Heart left ventricle (tissue), 13 donors: ENCODE measurements at regions not wholly inside any gene's neighbourhood (a gene's known extent, or its start where the extent isn't known, plus 50 kb on each side); places are given as distances from the start of the nearest gene placed in this dataset.

Source experiments
- CTCF ChIP-seq, 12 donors: fragments of 200-600 bp; sonication (generic) in 4 of 12; IDR thresholded peaks; one replicate each; pipeline versions ENCODE4 v1.5.0 to v1.8.0; 2018 to 2022; ENCODE audit warnings: antibody characterized with exemption in 12 of 12, mild to moderate bottlenecking in 5 of 12
- POLR2A ChIP-seq, 2 donors: fragments of 450-650 bp; IDR thresholded peaks; one replicate each; pipeline ENCODE4 v1.6.1; 2017; ENCODE audit warnings: antibody characterized with exemption in 2 of 2, mild to moderate bottlenecking in 2 of 2, moderate library complexity in 2 of 2
- donor health status: ischemic (EF 13 %, LVEDD 7.1; RV severe dilation, severe dysfunction).
- donor health status: DM: no; HTN: yes; CAD: no.
- donor health status: DM: no; HTN: no; CAD: no.
- donor health status: ischemic (EF 25% LVEDD 6.9; RV normal size, moderate dysfunction).
- donor health status: ischemic (EF 25% LVEDD 5.7; RV mildly dilated, moderate dysfunction).
- donor health status: ischemic (EF 35%, LVEDD 5.7; RV mildly dilated, moderate dysfunction).
- donor health status: nonischemic (EF 11% LVEDD 7.7; RV severe dilation, severe dysfunction).
- donor health status: DM: yes; HTN: yes; CAD: no.
- donor health status: PGD.
- donor health status: ischemic (EF 29% LVEDD 5.4; RV normal size, mild dysfunction).
- donor health status: nonischemic (EF 23%, LVEDD 6.1; RV moderate dilation, normal function).

GRCh38 chr2:211228559-211228958 lies 672.2 kb downstream of the CPS1 start:
- no peak for TF ChIP-seq CTCF (IDR thresholded peaks at IDR 0.05)
- TF ChIP-seq POLR2A (IDR thresholded peaks at IDR 0.05) = no peak
